ENCODE measurements at regions not wholly inside any gene's neighbourhood (a gene's known extent, or its start where the extent isn't known, plus 50 kb on each side); places are given as distances from the start of the nearest gene placed in this dataset.
A peak's percentile ranks its signal among the peaks of the same experiment; 100 is the strongest.

- in situ Hi-C loops (cut with HindIII; ENCODE audit: low sequenced_read_pairs), result no loop called here
- no peak for DNase-seq (ENCODE audit: low spot score)
Measured at GRCh38 chr6:77979204-77979603, 326.4 kb downstream of the MEI4 start.

GRCh38 chr6:77986380-77987034, 333.7 kb downstream of the MEI4 start:
- in situ Hi-C loops (cut with HindIII; ENCODE audit: low sequenced_read_pairs), result no loop called here
- DNase-seq (ENCODE audit: low spot score), result no peak

DNA sequence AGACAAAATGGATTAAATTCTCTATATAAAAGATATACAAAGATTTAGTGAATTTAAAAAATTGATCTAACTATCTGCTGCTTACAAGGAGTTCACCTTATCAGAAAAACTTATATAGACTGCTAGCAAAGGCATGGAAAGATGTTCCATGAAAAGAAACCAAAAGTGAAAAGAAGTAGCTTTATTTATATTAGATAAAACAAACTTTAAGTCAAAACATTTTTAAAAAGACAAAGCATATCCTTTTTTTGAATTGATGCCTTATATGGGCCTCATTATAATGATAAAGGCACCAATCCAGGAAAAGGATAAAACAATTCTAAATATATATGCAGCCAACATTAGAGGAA, 334.2 kb downstream of the MEI4 start:
- in situ Hi-C loops (cut with HindIII; ENCODE audit: low sequenced_read_pairs), result no loop called here
- no peak for DNase-seq (ENCODE audit: low spot score)

GRCh38 chr6:78010130-78010529, 357.3 kb downstream of the MEI4 start:
- DNase-seq (ENCODE audit: low spot score), result no peak
- in situ Hi-C loops (cut with HindIII; ENCODE audit: low sequenced_read_pairs), result no loop called here

GRCh38 chr6:78020586-78020985, 367.7 kb downstream of the MEI4 start:
- in situ Hi-C loops (cut with HindIII; ENCODE audit: low sequenced_read_pairs), result no loop called here
- DNase-seq (ENCODE audit: low spot score), result no peak

GRCh38 chr6:78025502-78025901, 372.7 kb downstream of the MEI4 start:
- no peak for DNase-seq (ENCODE audit: low spot score)
- in situ Hi-C loops (cut with HindIII; ENCODE audit: low sequenced_read_pairs), result no loop called here

DNA sequence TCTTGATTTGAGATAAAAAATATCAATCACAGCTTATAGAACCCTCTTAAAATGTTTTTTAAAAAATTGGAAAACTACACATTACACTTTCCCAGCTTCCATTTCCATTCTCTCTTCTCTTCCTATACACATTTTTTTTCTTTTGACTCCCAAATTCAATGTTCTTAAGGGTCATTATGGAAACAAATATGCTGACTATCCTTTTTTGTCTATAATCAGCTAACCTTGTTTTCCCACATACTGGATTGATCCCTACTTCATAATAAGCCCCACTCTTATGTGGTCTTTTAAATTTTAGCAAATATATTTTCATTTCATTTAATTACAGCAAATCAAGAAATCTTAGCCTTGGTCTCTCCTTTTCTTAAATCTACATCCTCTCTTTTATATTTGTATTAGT, 378.4 kb downstream of the MEI4 start:
- DNase-seq (ENCODE audit: low spot score), result no peak
- in situ Hi-C loops (cut with HindIII; ENCODE audit: low sequenced_read_pairs), result no loop called here

GRCh38 chr6:78059171-78059570, 406.3 kb downstream of the MEI4 start:
- in situ Hi-C loops (cut with HindIII; ENCODE audit: low sequenced_read_pairs), result no loop called here
- no peak for DNase-seq (ENCODE audit: low spot score)

GRCh38 chr6:78062993-78063392, 410.2 kb downstream of the MEI4 start:
- in situ Hi-C loops (cut with HindIII; ENCODE audit: low sequenced_read_pairs), result no loop called here

DNA sequence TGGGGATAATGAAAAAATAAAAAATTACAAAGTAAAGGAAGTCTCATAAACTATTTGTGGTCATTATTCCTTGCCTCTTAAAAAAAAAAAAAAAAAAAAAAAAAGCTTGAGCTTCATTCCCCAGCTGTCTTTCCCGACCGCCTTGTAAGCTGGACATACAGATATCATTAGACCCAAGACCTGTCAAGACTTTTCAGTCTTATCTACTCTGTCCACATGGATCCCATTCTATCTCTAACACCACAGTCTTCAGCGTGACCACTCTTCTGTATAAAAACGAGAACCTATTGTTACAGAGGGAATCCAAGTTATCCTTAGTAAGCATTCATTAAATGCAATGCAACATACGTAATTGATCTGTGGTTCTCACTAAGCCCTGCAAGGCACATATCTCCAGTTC, 423.5 kb downstream of the MEI4 start:
- in situ Hi-C loops (cut with HindIII; ENCODE audit: low sequenced_read_pairs), result no loop called here

More at GRCh38 chr6:78062993-78063392, 410.2 kb downstream of the MEI4 start:
- DNase-seq (ENCODE audit: low spot score), result no peak

DNA sequence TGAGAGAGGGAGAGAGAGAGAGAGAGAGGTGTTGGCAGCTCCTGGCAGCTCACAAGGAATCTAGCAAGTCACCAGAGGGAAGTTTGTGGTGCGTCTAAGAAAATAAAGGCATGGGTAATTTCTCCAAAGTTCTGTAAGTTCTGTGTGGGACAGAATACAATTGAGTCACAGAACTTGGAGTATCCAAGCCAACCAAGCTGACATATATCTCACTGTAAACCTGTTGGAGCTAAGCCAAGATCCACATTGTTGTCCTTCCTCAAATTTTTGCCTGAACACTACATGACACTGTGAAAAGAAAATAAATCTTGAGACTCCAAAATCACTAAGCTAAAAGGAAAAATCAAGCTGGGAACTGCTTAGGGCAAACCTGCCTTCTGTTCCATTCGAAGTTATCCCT, 436.7 kb downstream of the MEI4 start:
- no peak for DNase-seq (ENCODE audit: low spot score)
- in situ Hi-C loops (cut with HindIII; ENCODE audit: low sequenced_read_pairs), result no loop called here

More for the DNA sequence above, 423.5 kb downstream of the MEI4 start:
- no peak for DNase-seq (ENCODE audit: low spot score)

DNA sequence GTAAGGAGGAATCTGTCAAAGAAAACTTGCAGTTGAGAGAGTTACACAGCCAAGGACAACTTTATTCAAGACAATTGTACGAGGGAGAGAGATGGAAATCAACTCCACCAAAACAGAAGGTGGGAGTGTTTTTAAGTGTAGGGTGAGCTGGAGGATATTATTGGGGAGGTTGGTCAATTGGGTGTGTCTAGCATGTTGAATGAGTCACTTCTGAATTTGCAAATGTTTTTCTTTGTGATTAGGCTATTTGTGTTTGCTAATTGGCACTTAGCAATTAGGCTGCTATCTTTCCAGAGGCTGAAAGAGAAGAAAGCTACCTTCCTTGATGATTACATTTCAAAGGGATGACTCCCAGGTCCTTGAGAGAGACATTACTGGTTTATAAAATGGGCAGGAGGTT, 441.1 kb downstream of the MEI4 start:
- DNase-seq (ENCODE audit: low spot score), result no peak
- in situ Hi-C loops (cut with HindIII; ENCODE audit: low sequenced_read_pairs), result no loop called here

DNA sequence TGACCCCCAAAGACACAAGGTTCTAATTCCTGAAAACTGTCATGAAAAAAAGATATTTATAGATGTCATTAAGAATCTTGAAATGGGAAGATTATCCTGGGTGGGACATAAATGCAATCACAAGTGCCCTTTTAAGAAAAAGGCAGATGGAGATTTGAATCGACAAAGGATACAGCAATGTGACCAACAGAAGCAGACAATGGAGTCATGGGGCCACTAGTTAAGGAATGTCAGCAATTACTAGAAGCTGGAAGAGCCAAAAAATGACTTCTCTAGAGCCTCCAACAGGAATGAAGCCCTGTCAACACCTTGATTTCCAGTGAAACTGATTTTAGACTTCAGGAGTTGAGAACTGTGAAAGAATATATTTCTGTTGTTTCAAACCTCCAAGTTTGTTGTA, 448.5 kb downstream of the MEI4 start:
- DNase-seq (ENCODE audit: low spot score), result no peak
- in situ Hi-C loops (cut with HindIII; ENCODE audit: low sequenced_read_pairs), result no loop called here

GRCh38 chr6:78110641-78111040, 457.8 kb downstream of the MEI4 start:
- no peak for DNase-seq (ENCODE audit: low spot score)
- in situ Hi-C loops (cut with HindIII; ENCODE audit: low sequenced_read_pairs), result no loop called here

- DNase-seq (ENCODE audit: low spot score), result peak; percentile 13
- in situ Hi-C loops (cut with HindIII; ENCODE audit: low sequenced_read_pairs), result no loop called here
Measured at GRCh38 chr6:78117966-78118365, 465.1 kb downstream of the MEI4 start.

DNA sequence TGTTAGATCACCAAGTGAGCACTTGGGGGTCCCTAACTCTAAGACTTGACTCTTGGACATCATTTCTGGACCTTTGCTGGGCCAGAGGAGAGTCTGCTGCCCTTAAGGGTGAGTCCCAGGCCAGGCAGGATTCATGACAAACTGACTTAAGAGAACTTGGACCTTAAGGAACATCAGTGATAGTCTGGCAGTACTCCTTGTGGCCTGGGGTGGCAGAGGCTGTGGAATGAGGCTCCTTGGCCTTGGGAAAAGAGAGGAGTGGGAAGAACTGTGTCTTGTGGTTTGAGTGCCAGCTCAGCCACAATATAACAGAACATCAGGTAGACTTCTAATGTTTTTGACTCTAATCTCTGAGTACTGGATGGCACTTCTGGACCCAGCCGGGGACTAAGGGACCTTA, 478.7 kb downstream of the MEI4 start:
- DNase-seq (ENCODE audit: low spot score), result no peak
- in situ Hi-C loops (cut with HindIII; ENCODE audit: low sequenced_read_pairs), result no loop called here

- in situ Hi-C loops (cut with HindIII; ENCODE audit: low sequenced_read_pairs), result no loop called here
Measured at GRCh38 chr6:78132671-78133410, 480.0 kb downstream of the MEI4 start.

GRCh38 chr6:78150425-78150824, 497.6 kb downstream of the MEI4 start:
- in situ Hi-C loops (cut with HindIII; ENCODE audit: low sequenced_read_pairs), result no loop called here
- DNase-seq (ENCODE audit: low spot score), result no peak

More at GRCh38 chr6:78132671-78133410, 480.0 kb downstream of the MEI4 start:
- no peak for DNase-seq (ENCODE audit: low spot score)

DNA sequence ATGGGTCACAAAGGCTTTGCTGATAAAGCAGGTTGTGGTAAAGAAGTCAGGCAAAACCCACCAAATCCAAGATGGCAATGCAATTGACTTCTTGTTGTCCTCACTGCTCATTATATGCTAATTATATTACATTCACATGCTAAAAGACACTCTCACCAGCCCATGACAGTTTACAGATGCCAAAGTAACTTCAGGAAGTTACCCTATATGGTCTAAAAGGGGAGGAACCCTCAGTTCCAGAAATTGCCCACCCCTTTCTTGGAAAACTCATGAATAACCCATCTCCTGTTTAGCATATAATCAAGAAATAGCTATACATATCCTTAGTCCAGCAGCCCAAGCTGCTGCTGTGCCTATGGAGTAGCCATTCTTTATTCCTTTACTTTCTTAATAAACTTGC, 501.1 kb downstream of the MEI4 start:
- in situ Hi-C loops (cut with HindIII; ENCODE audit: low sequenced_read_pairs), result no loop called here
- DNase-seq (ENCODE audit: low spot score), result no peak

GRCh38 chr6:78157606-78158005, 504.8 kb downstream of the MEI4 start:
- in situ Hi-C loops (cut with HindIII; ENCODE audit: low sequenced_read_pairs), result no loop called here
- DNase-seq (ENCODE audit: low spot score), result no peak

DNA sequence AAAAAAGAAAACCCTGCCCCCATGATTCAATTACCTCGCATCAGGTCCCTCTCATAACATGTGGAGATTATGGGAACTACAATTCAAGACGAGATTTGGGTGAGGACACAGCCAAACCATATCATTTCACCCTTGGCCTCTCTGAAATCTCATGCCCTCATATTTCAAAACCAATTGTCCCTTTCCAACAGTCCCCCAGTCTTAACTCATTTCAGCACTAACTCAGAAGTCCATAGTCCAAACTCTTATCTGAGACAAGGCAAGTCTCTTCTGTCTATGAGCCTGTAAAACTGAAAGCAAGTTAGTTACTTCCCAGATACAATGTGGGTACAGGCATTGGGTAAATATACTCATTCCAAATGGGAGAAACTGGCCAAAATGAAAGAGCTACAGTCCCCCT, 536.1 kb downstream of the MEI4 start:
- no peak for DNase-seq (ENCODE audit: low spot score)
- in situ Hi-C loops (cut with HindIII; ENCODE audit: low sequenced_read_pairs), result no loop called here
